ENCODE measurements at regions not wholly inside any gene's neighbourhood (a gene's known extent, or its start where the extent isn't known, plus 50 kb on each side); places are given as distances from the start of the nearest gene placed in this dataset.

GRCh38 chr17:34757611-34758010 lies 178.2 kb downstream of the TMEM132E start:
- H3K4me2 ChIP-seq = no peak overlapping the region
- H3K27me3 ChIP-seq (ENCODE audit: insufficient read depth) = no peaks in the 10 kb centered on the region
- no peaks in the 10 kb centered on the region for H3F3A ChIP-seq (replicated peaks; ENCODE audit: low read depth)
- DNase-seq (ENCODE audit: low spot score) = no peak
- no peaks in the 10 kb centered on the region for H3K9me2 ChIP-seq (ENCODE audit: insufficient read depth)
- ATAC-seq = no peak
- H2AFZ ChIP-seq = no peak overlapping the region
- Mint-ChIP-seq H3K4me1 (peaks cover 15% of the 10 kb centered on the region), H3K27me3 (ENCODE audit: insufficient read depth, low read depth, poor library complexity) (peaks cover 8% of the 10 kb centered on the region), H3K27ac (no peak overlapping the region), H3K9me3 (no peaks in the 10 kb centered on the region), H3K36me3 (ENCODE audit: low read depth) (no peaks in the 10 kb centered on the region), H3K4me3 (no peak overlapping the region)
- no peak for TF ChIP-seq JUNB (IDR thresholded peaks at IDR 0.05; ENCODE audit: unreplicated experiment)
- no peak for TF ChIP-seq CTCF (conservative IDR thresholded peaks at IDR 0.05; ENCODE audit: low read depth in 2 of 2)
- TF ChIP-seq STAT1 (IDR thresholded peaks at IDR 0.05; ENCODE audit: unreplicated experiment) = no peak
- H4K20me1 ChIP-seq (replicated peaks; ENCODE audit: insufficient read depth) = no peaks in the 10 kb centered on the region; the same call in 1 of the 2 replicates
- no peaks in the 10 kb centered on the region for H3K36me3 ChIP-seq (ENCODE audit: insufficient read depth)
- H3K79me2 ChIP-seq (replicated peaks; ENCODE audit: insufficient read depth) = no peaks in the 10 kb centered on the region
- H3K27ac ChIP-seq (ENCODE audit: low read depth) = no peak overlapping the region
- no peak overlapping the region for H3K4me3 ChIP-seq
- H3K4me1 ChIP-seq (ENCODE audit: insufficient read depth) = no peaks in the 10 kb centered on the region; the same call in 1 of the 2 replicates

- H3K27ac Mint-ChIP-seq = no peak overlapping the region
- no peak for ATAC-seq
- Histone ChIP-seq H3F3A (replicated peaks; ENCODE audit: low read depth) (no peaks in the 10 kb centered on the region), H3K79me2 (replicated peaks; ENCODE audit: insufficient read depth) (no peaks in the 10 kb centered on the region), H3K4me3 (no peak overlapping the region), H3K4me1 (ENCODE audit: insufficient read depth) (no peaks in the 10 kb centered on the region; the same call in 1 of the 2 replicates), H3K27ac (ENCODE audit: low read depth) (no peak overlapping the region), H3K27me3 (ENCODE audit: insufficient read depth) (no peaks in the 10 kb centered on the region), H2AFZ (no peak overlapping the region), H3K9me2 (ENCODE audit: insufficient read depth) (no peaks in the 10 kb centered on the region), H3K36me3 (ENCODE audit: insufficient read depth) (no peaks in the 10 kb centered on the region), H3K4me2 (no peak overlapping the region), H4K20me1 (replicated peaks; ENCODE audit: insufficient read depth) (no peaks in the 10 kb centered on the region; the same call in 1 of the 2 replicates)
- H3K36me3 Mint-ChIP-seq (ENCODE audit: low read depth) = no peaks in the 10 kb centered on the region
- H3K27me3 Mint-ChIP-seq (ENCODE audit: insufficient read depth, low read depth, poor library complexity) = peaks cover 10% of the 10 kb centered on the region
- H3K4me1 Mint-ChIP-seq = peaks cover 15% of the 10 kb centered on the region
- H3K9me3 Mint-ChIP-seq = no peaks in the 10 kb centered on the region
- no peak for DNase-seq (ENCODE audit: low spot score)
- H3K4me3 Mint-ChIP-seq = no peak overlapping the region
- TF ChIP-seq EZH2phosphoT487 (IDR thresholded peaks at IDR 0.05; ENCODE audit: unreplicated experiment) (no peak), ZNF114 (CRISPR knock-in tag; IDR thresholded peaks at IDR 0.05) (no peak), ETS1 (IDR thresholded peaks at IDR 0.05) (no peak), REST (IDR thresholded peaks at IDR 0.05; ENCODE audit: unreplicated experiment) (no peak), ZNF331 (CRISPR knock-in tag; IDR thresholded peaks at IDR 0.05; ENCODE audit: low read depth) (no peak), POLR2AphosphoS5 (IDR thresholded peaks at IDR 0.05; ENCODE audit: low read depth) (no peak), EZH2 (IDR thresholded peaks at IDR 0.05; ENCODE audit: low read depth, unreplicated experiment) (no peak), STAT1 (IDR thresholded peaks at IDR 0.05; ENCODE audit: unreplicated experiment) (no peak), NANOG (IDR thresholded peaks at IDR 0.05; ENCODE audit: borderline replicate concordance) (no peak)
These were observed 177.7 kb downstream of the TMEM132E start for GRCh38 chr17:34757106-34757505.
